Suprapubic skin (tissue), 3 donors: ENCODE measurements at regions not wholly inside any gene's neighbourhood (a gene's known extent, or its start where the extent isn't known, plus 50 kb on each side); places are given as distances from the start of the nearest gene placed in this dataset.
"Not testable (repeated sequence)": the region's sequence is repeated elsewhere in the genome, so short reads cannot be mapped to it uniquely, and the experiment has no call there.

Source experiments
- CTCF ChIP-seq, 2 donors: fragments of 200-600 bp in 1 of 2; fragments of 450-650 bp in 1 of 2; sonication (generic) in 1 of 2; IDR thresholded peaks; one replicate each; pipeline ENCODE4 v1.5.1; 2016 to 2019; ENCODE audit warnings: antibody characterized with exemption in 2 of 2, mild to moderate bottlenecking in 1 of 2, moderate library complexity in 1 of 2
- POLR2A ChIP-seq, 2 donors: fragments of 450-650 bp; IDR thresholded peaks; one replicate each; pipeline ENCODE4 v1.6.1; 2017; ENCODE audit warnings: antibody characterized with exemption in 2 of 2, mild to moderate bottlenecking in 2 of 2, moderate library complexity in 2 of 2

- not testable (repeated sequence) for TF ChIP-seq CTCF, POLR2A (IDR thresholded peaks at IDR 0.05)
These were observed 229.1 kb upstream of the PRSS16 start for GRCh38 chr6:27018401-27018800.
